B cell (primary cell): ENCODE measurements at regions not wholly inside any gene's neighbourhood (a gene's known extent, or its start where the extent isn't known, plus 50 kb on each side); places are given as distances from the start of the nearest gene placed in this dataset.

Experiments
- ATAC-seq: fragments of 200-7000 bp; cut with Tn5 transposase; one replicate; pipeline ENCODE4 v1.10.0; 2021; ENCODE audit warnings: low read depth, mild to moderate bottlenecking, moderate number of reproducible peaks, moderate library complexity
- CTCF ChIA-PET: fragments of 350-600 bp; sonication (Branson Sonifier 250); formaldehyde crosslinking; loops from one replicate; lab custom pipeline; 2021; ENCODE audit warnings: antibody characterized with exemption, inconsistent platforms; lab: Charles Lee
- POLR2A ChIA-PET: fragments of 350-600 bp; sonication (Branson Sonifier 250); formaldehyde crosslinking; loops from one replicate; lab custom pipeline; 2021; ENCODE audit warnings: antibody characterized with exemption; lab: Charles Lee
- DNase-seq: peaks from one replicate; pipeline ENCODE4 v3.0.0; 2013
- H2AFZ ChIP-seq: 2 replicates; pipeline ENCODE4 v1.6.1; 2012; ENCODE audit warnings: mild to moderate bottlenecking, low read depth, low read length; ENCODE audit not compliant: insufficient read depth, poor library complexity, severe bottlenecking
- H3K27ac ChIP-seq, 2 donors: 1 replicate in 1 of 2; 2 replicates in 1 of 2; pipeline ENCODE4 v1.5.1; 2012 to 2013; ENCODE audit warnings: low read length in 2 of 2, mild to moderate bottlenecking in 2 of 2, moderate library complexity in 1 of 2
- H3K27me3 ChIP-seq, 4 experiments: fragments of 200-600 bp in 1 of 4; sonication (generic) in 1 of 4; replicated peaks in 1 of 4; 1 replicate in 2 of 4; 2 replicates in 2 of 4; pipeline versions ENCODE4 v1.6.1 to v1.7.0; 2013 to 2016; ENCODE audit warnings: low read length in 3 of 4, mild to moderate bottlenecking in 2 of 4, mixed read lengths in 1 of 4, moderate library complexity in 1 of 4; ENCODE audit not compliant: insufficient read depth in 4 of 4, control insufficient read depth in 3 of 4; ENCODE audit errors: control extremely low read depth in 1 of 4
- H3K36me3 ChIP-seq, 2 experiments: replicated peaks in 1 of 2; 1 replicate in 1 of 2; 2 replicates in 1 of 2; pipeline versions ENCODE4 v1.6.1 to v1.7.1; 2013; ENCODE audit warnings: low read length in 1 of 2; ENCODE audit not compliant: insufficient read depth in 2 of 2, control insufficient read depth in 1 of 2; ENCODE audit errors: control extremely low read depth in 1 of 2, extremely low read depth in 1 of 2
- H3K4me1 ChIP-seq, 2 donors: fragments of 200-600 bp in 1 of 2; sonication (generic) in 1 of 2; 1 replicate in 1 of 2; 2 replicates in 1 of 2; pipeline versions ENCODE4 v1.5.1 to v1.6.1; 2013 to 2017; ENCODE audit warnings: low read length in 2 of 2; ENCODE audit not compliant: control insufficient read depth in 2 of 2, insufficient read depth in 2 of 2
- H3K4me2 ChIP-seq: replicated peaks from 2 replicates; pipeline ENCODE3; 2012; ENCODE audit warnings: mild to moderate bottlenecking, low read depth, low read length; ENCODE audit not compliant: poor library complexity, severe bottlenecking
- H3K4me3 ChIP-seq, 5 experiments: fragments of 200-600 bp in 1 of 5; sonication (generic) in 1 of 5; 1 replicate in 3 of 5; 2 replicates in 2 of 5; pipeline versions ENCODE4 v1.5.1 to v1.7.0; 2011 to 2016; ENCODE audit warnings: low read length in 4 of 5, mild to moderate bottlenecking in 4 of 5, low read depth in 2 of 5, control low read depth in 1 of 5, moderate library complexity in 1 of 5; ENCODE audit not compliant: insufficient read depth in 1 of 5; ENCODE audit errors: control extremely low read depth in 1 of 5, extremely low read depth in 1 of 5
- H3K79me2 ChIP-seq: fragments of 200-600 bp; sonication (generic); one replicate; pipeline ENCODE4 v1.6.0; 2016; ENCODE audit warnings: low read length; ENCODE audit not compliant: control insufficient read depth, insufficient read depth
- H3K9ac ChIP-seq: fragments of 200-600 bp; sonication (generic); 2 replicates; pipeline ENCODE4 v1.6.1; 2017; ENCODE audit warnings: mild to moderate bottlenecking, low read length, moderate library complexity
- H3K9me3 ChIP-seq, 3 donors: one replicate each; pipeline versions ENCODE4 v1.6.1 to v1.7.1; 2013; ENCODE audit warnings: low read length in 2 of 3; ENCODE audit not compliant: control insufficient read depth in 2 of 3, insufficient read depth in 1 of 3; ENCODE audit errors: control extremely low read depth in 1 of 3
- H4K20me1 ChIP-seq: 2 replicates; pipeline ENCODE4 v1.6.0; 2012; ENCODE audit warnings: mild to moderate bottlenecking, low read length; ENCODE audit not compliant: insufficient read depth, control insufficient read depth, poor library complexity, severe bottlenecking
- H3K27ac Mint-ChIP-seq: one replicate; pipeline ENCODE4 v1.8.0; 2021; ENCODE audit warnings: mixed read lengths
- H3K27me3 Mint-ChIP-seq: one replicate; pipeline ENCODE4 v1.8.0; 2021; ENCODE audit warnings: mixed read lengths
- H3K4me1 Mint-ChIP-seq: one replicate; pipeline ENCODE4 v1.8.0; 2021; ENCODE audit warnings: mixed read lengths
- H3K4me3 Mint-ChIP-seq: one replicate; pipeline ENCODE4 v1.8.0; 2021; ENCODE audit warnings: mixed read lengths
- H3K9me3 Mint-ChIP-seq: one replicate; pipeline ENCODE4 v1.8.0; 2022; ENCODE audit warnings: mixed read lengths; ENCODE audit not compliant: insufficient read depth
- EZH2 ChIP-seq: IDR thresholded peaks from 2 replicates; pipeline ENCODE4 v1.6.1; 2012; ENCODE audit warnings: borderline replicate concordance, low read depth, mild to moderate bottlenecking, moderate library complexity, low read length; ENCODE audit not compliant: insufficient read depth, poor library complexity, severe bottlenecking
- WGBS: methylation state at CpG from one replicate; pipeline ENCODE4 v1.1.5; 2013; ENCODE audit warnings: missing lambda C conversion rate; ENCODE audit not compliant: insufficient coverage; 5-methylcytosine and 5-hydroxymethylcytosine counted together
- intact Hi-C: fragments of 100-400 bp; cut with micrococcal nuclease; formaldehyde crosslinking; loops from one replicate; pipeline ENCODE4 v1.10.0; 2022
- TF ChIP-seq, protein P1 (sequence below): fragments of 200-600 bp; IDR thresholded peaks from one replicate; pipeline ENCODE4 v1.8.0; 2022; ENCODE audit warnings: antibody characterized with exemption, mild to moderate bottlenecking

DNA sequence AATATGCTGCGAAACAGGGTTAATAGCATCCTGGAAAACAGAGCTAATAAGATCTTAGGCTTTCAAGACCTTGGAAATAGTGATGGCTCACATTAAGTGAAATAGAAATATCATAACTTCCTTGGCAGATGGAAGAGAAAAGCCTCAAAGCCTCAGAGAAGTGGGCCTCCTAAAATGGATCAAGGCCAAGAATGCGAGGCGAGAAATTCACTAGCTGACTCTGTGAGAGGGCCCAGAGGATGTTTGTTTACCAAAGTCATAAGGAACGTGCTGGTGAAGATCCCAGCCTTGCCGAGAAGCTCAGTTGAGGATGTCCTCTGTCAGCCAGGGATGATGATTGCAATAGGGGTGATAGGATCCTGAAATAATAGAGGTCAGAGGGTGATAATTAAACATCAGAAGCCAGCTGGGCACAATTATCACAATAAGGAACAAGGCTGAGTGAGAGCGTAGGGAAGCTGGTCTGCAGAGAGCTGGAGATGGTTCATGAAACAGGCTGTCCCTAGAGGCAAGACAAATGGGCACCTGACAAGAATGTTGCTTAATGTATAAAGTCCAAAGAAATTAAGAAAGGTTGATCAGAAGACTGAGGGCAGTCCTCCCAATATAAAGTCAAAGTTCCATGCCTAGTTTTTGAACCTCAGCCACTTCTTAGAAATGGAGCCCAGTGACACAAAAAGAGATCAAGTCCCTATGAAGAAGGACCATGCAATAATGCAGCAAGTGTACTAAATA, 101.7 kb upstream of the COG2 start:
- Mint-ChIP-seq H3K9me3 (no peaks in the 10 kb centered on the region), H3K4me1 (no peaks in the 10 kb centered on the region), H3K4me3 (no peak overlapping the region), H3K27me3 (peaks cover 14% of the 10 kb centered on the region), H3K27ac (no peak overlapping the region)
- H3K4me3 ChIP-seq, result no peak overlapping the region
- no peaks in the 10 kb centered on the region for H3K79me2 ChIP-seq
- DNase-seq (no peak), ATAC-seq (no peak)
- intact Hi-C loops, result no loop called here
- no peak overlapping the region for H3K27ac ChIP-seq
- no peak overlapping the region for H3K4me2 ChIP-seq
- no peaks in the 10 kb centered on the region for H4K20me1 ChIP-seq
- ChIA-PET CTCF (no interaction called here), POLR2A (no interaction called here)
- no peaks in the 10 kb centered on the region for H3K4me1 ChIP-seq
- H3K9me3 ChIP-seq, result no peaks in the 10 kb centered on the region
- no peaks in the 10 kb centered on the region for H3K36me3 ChIP-seq
- TF ChIP-seq, protein P1, sequence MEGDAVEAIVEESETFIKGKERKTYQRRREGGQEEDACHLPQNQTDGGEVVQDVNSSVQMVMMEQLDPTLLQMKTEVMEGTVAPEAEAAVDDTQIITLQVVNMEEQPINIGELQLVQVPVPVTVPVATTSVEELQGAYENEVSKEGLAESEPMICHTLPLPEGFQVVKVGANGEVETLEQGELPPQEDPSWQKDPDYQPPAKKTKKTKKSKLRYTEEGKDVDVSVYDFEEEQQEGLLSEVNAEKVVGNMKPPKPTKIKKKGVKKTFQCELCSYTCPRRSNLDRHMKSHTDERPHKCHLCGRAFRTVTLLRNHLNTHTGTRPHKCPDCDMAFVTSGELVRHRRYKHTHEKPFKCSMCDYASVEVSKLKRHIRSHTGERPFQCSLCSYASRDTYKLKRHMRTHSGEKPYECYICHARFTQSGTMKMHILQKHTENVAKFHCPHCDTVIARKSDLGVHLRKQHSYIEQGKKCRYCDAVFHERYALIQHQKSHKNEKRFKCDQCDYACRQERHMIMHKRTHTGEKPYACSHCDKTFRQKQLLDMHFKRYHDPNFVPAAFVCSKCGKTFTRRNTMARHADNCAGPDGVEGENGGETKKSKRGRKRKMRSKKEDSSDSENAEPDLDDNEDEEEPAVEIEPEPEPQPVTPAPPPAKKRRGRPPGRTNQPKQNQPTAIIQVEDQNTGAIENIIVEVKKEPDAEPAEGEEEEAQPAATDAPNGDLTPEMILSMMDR, result no peak
- no peak for TF ChIP-seq EZH2
- WGBS, result 85% methylated on average over 5 of the region's 6 CpGs
- H3K27me3 ChIP-seq, result peaks cover 0 to 3% (median 0%) of the 10 kb centered on the region in 4 experiments
- H3K9ac ChIP-seq, result no peak overlapping the region
- no peak overlapping the region for H2AFZ ChIP-seq

DNA sequence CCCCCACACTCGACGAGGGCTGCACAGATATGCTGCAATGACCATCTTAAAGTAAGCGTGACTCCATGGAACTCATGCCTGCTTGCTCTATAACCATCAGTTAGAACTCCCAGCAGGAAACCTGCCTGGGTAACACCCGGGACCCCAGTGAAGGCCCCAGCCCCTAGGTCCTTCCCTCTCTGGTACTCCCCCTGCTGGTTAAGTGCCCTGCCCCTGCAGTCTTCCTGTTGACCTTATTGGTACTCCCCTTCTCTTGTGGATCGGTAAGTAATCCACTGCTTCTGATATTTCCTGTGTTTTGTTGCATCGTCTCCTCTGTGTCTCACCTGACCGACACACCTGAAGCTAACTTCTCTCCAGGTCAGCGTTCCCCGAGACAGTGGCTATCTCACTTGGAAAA, 104.8 kb upstream of the COG2 start:
- no peak for ATAC-seq
- Histone ChIP-seq H4K20me1 (no peaks in the 10 kb centered on the region), H3K9me3 (peaks cover 0 to 5% (median 0%) of the 10 kb centered on the region in 3 donors), H3K79me2 (no peaks in the 10 kb centered on the region), H3K4me1 (no peaks in the 10 kb centered on the region), H3K36me3 (no peaks in the 10 kb centered on the region), H3K27ac (no peak overlapping the region), H3K27me3 (peaks cover 0 to 3% (median 0%) of the 10 kb centered on the region in 4 experiments), H2AFZ (no peak overlapping the region), H3K4me2 (no peak overlapping the region), H3K4me3 (no peak overlapping the region), H3K9ac (no peak overlapping the region)
- TF ChIP-seq, protein P1, result no peak
- TF ChIP-seq EZH2, result no peak
- no peak for DNase-seq
- H3K4me1 Mint-ChIP-seq, result no peaks in the 10 kb centered on the region
- H3K27ac Mint-ChIP-seq, result no peak overlapping the region
- POLR2A ChIA-PET, result no interaction called here
- 84% methylated on average over 9 of the region's 9 CpGs for WGBS
- H3K9me3 Mint-ChIP-seq, result peaks cover 7% of the 10 kb centered on the region
- H3K27me3 Mint-ChIP-seq, result peaks cover 11% of the 10 kb centered on the region
- H3K4me3 Mint-ChIP-seq, result no peak overlapping the region
- intact Hi-C loops, result no loop called here
- CTCF ChIA-PET, result no interaction called here
